NCI-H146 treated with DMSO at 0.1 percent for 48 hours (cell line): ENCODE measurements at regions not wholly inside any gene's neighbourhood (a gene's known extent, or its start where the extent isn't known, plus 50 kb on each side); places are given as distances from the start of the nearest gene placed in this dataset.

Experiments
- DNase-seq: peaks from one replicate; lab custom pipeline; 2025; ENCODE audit not compliant: unreplicated experiment; lab: John Stamatoyannopoulos, UW

DNA sequence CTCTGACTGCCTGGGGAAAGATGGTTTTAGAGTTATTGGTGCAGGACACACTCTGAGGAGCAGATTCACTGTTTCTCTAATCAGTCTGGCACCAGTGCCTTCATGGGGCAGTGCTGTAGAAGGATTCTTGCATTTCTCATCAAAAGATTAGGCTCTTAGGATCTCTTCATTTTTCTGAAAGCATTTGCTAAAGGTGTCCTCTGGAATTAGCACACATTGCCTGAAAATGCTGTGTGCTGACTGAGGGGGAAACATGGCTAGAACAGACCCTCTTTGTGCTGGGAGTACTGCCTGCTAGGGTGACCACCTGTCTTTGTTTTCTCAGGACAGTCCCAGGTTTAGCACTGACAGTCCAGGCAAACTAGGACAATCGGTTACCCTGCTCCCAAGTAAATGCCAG lies 301.0 kb downstream of the PTEN start:
- no peak for DNase-seq

DNA sequence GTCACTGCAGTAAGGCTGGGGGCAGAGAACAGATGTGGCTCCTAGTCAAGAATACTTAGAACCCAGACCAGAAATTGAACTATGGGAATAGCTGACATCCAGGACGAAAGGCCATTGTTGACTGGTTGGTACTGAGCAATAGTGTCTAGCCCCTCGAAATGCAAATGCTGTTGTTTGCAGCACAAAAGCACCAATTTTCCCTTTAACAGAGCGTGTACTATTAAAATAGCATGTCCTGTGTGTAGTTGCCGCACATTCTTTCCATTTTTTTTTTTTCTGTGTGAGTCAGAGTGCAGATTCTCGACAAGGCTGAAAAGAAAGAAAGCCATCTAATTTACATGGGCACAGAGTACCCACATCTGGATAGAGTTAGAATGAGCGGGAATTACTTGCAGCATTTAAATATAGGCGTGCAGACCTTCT lies 302.4 kb downstream of the PTEN start:
- no peak for DNase-seq

DNA sequence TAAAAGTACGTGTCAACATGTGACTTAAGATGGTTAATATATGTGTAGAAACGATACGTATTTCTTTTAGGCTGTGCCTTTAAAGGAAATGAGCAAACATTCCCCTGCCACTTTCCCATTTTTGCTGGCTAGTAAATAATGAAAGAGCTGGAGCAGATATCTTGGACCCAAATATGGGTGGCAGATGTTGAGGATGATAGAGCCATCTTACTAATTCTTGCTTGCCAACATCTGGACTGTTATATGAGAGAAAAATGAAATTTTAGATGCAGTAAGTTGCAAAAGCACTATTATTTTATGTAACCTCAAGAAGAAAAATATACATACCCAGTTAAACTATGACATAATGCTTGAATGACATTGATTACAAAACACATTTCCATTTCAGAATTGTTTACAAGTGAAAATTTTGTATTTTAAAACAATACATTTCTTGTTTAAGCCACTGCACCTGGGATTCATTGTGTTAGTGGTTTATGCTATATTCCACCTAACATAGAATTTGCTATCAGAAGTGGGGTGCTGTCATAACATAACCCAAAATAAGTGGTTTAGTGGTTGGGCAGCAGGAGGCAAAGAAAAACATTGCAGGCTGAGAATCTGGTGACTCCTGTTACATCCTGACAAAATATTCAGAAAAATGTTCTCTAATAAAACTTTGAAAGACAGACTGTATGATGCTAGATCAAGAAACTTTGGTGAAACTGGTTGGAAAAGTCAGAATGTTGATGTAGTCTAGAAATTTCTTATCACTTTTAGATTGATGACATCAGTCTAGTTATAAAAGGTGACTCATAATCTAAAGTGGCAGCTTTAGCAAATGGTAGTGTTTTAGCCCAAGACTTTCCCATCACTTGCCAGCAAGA lies 305.0 kb downstream of the PTEN start:
- DNase-seq = no peak

DNA sequence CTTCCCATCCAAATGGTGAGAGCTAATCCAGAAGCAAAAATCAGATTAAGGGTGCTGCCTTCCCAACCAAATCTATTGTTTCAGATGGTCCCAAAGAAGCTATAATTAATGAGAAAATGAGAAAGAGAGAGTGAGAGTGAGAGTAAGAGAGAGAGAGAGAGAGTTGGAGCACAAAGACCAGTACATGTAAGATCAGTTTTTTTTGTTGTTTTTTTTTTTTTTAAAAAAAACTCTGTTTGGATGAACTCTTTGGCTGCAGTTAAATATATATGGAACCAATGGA lies 305.6 kb downstream of the PTEN start:
- DNase-seq = no peak

DNA sequence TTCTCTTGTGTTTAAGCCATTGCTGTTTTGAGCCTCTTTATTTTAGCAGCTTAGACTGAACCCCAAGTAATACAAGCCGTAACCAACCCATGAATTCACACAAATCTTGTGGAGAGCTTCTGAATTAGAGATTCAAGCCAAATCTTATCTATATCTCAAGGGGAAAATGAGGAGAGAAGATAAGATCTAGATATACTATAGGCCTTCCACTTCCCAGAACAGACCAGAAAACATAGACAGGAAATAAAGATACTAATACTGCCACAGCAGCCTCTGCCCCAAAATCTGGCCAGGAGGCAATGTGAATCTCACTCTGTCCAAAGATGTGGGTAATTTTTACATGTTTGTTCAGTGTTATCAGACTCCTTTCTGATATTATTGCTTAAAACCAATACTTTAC lies 307.2 kb downstream of the PTEN start:
- no peak for DNase-seq

DNA sequence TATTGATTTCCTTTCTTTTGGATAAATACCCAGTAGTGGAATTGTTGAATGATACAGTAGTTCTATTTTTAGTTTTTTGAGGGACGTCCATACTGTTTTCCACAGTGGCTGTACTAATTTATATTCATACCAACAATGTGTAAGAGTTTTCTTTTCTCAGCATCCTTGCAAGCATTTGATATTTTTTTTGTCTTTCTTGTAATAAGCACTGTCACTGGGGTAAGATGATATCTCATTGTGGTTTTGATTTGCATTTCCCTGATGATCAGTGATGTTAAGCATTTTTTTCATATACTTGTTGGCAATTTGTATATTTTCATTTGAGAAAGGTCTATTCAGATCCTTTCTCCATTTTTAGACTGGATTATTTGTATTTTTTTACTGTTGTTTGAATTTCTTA lies 308.7 kb downstream of the PTEN start:
- no peak for DNase-seq

DNA sequence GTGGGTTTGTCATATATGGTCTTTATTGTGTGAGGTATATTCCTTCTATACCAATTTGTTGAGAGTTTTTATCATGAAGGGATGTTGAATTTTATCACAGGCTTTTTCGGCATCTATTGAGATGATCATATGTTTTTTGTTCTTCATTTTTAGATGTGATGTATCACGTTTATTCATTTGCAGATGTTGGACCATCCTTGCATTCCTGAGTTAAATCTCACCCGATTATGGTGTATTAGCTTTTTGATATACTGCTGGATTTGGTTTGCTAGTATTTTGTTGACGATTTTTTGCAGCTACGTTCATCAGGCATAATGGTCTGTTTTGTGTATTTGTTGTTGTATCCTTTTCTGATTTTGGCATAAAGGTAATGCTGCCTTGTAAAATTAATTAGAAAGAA lies 311.0 kb downstream of the PTEN start:
- DNase-seq = no peak

DNA sequence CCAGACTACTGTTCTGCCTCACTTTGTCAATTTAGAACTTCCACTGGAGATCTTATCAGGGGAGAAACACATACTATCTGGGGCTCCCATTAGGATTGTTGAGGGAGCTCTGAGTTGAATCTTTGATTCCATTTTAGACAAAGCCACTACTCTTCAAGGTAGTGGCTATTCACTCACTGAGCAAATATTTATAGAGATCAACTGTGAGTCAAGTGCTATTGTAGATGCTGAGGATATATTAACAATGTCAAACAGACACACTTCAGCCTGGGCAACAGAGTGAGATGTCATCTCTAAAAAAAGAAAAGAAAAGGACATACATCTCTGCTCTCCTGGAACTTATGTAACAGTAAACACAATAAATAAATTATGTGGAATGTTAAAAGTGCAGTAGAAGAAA lies 315.3 kb downstream of the PTEN start:
- peak; percentile 38 for DNase-seq

DNA sequence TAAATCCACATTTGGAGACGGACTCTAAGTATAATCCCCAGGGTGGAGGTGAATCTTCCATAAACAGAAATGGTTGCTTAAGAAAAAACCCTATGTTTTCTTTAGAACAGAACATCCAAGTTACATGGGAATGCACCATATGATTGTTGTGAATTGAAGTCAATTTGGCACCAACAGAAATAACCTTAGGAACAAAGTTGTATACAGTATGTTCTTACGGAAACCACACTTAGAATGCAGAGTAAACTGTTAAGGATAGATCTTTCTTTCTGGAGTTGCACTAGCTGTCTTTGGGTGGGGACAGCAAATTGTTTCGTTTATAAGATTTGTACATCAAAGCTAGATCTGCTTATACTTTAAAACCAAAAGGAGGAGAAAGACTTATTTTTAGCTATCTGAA lies 316.4 kb downstream of the PTEN start:
- DNase-seq = no peak

DNA sequence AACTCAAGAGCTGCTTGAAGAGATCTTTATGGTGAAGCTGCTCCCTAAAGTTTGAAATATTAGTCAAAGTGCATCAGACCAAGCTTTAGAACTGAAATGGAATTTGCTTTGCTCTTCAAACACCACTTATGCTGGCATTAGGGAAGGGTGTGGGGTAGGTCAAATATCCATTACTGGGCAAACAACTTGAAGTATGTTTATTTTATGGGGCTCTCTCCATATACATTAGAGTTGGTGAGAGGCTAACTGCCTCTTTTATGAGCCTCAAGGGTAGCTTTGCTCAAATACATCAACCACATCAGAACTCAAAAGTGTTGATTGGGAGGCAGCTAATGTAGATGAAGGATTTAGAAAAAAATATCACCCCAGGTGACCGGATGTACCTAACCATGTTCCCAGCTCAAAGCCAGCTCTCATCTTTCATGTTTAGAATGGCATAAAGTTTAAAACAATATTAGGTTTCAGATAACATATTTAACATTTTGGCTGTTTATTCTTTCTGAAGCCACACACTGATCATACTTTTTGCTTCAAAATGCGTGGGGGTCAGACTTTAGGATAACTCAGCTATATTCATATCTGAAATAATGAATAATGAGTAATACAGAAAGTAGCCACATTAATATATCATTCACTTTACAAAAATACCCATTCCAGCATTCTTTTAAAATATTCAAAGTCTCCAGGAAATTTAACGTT lies 318.6 kb downstream of the PTEN start:
- no peak for DNase-seq

DNA sequence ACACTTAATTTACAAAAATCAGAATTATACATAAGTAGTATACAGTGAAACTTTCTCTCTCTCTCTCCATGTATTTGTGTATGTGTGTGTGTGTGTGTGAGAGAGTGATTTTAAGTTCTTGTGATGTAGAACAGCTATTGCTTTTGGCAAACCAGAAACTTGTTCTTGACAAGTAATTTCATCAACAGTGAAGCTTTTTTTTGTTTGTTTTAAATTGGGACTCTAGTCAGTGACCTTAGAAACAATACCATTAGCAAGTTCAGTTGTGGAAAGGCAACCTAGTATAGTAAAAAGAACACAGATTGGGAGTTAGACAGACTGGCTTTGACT lies 319.1 kb downstream of the PTEN start:
- no peak for DNase-seq

DNA sequence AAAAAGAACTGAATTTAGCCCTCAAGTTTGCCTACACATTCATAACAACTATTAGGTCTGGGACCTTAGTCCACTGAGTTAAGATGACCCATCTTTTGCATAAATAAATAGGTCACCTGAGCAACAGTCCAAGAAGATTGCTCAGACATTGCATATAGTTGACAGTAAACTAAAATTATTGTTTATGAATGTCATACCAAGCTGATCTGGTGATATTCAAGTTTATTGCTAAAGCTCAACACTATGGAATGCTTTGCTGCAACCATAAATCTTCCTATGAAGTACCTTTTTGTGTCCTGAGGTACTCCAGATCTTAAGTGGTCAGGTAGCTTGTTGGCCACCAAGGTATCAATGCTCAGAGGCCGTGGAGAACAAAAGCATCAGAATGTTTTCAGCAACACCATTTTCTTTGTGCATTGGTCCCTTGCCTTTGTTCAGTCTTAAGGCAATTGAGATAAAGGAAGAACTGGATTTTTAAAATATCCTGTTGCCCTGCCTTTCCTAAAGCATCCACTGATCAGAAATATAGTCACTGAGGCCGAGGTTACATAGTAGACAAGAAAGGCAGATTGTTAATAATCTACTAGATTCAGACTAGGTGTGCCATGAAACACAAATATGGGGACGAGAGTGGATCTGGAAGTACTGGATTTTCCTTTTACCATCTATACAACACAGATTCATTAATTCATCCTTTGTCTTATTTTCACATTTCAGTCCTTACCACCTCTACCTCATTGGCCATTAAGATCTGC lies 321.3 kb downstream of the PTEN start:
- no peak for DNase-seq

DNA sequence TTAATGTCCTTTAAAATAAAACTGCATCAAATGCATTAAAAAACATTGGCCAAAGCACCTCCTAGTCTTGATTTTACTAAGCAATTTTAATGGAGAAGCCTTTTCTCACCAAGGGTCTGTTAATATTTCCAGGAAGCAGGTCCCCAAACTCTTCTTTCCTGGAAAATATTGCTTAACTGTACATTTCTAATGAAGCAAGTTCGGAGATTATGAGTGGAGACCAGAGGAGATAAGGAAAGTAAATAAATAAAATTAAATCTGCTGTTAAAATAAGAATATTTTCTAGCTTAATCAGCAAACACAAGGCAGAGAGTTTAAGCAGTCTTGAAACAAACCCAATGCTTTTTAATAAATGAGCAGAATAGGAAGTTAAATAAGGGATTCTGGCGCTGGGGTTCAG lies 322.4 kb downstream of the PTEN start:
- no peak for DNase-seq

DNA sequence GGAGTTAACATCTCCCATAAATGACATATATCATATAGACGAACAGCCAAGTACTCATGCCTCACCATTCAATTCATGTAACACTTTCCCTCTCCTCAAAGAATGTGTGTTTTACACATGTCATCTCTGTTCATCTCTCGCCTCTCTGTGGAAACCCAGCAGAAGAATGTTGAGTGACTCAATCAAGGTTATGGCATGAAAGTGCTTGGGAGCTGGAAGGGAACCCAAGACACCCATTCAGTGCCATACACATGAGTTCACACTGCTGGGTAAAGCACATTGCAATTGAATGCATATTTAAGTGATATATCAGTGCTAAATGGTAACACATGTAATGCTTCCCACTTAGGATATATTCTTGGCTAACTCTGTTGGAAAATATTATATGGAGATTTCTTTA lies 322.9 kb downstream of the PTEN start:
- DNase-seq = no peak

DNA sequence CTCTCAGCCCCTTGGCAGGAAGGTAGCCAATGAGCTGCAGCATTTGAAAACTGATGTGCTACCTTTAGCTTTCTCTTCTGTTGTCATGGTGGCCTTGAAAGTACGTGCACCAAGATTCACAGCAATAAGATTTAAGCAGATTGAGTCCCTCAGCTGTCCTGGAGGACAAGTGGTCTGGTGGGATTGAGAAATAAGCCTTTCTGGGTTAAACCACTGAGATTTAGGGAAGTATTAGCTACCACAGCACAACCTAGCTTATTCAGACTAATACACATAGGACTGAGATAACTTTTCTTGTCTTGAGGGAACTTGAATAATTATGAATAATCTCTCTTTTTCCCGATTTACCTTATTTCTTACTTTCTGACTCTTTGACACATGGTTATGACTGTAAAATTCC lies 324.0 kb downstream of the PTEN start:
- no peak for DNase-seq

DNA sequence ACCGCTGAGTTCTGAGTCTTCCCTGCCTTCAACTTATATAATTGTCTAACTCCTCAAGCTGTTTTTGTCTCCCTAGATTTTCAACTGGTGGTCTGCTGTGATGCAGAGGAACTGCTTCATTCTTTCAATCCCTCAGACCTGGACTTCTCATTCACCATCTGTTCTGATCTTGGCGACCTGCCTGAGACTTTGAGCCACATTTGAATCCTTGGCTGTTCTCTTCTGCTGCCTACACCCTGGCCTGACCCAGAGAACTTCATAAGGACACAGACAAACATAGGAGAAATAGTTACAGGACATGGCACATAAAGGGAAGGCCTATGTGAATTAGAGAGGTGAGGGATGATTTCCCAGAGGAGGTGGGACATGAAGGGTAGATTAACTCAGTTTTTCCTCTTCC lies 326.7 kb downstream of the PTEN start:
- no peak for DNase-seq

DNA sequence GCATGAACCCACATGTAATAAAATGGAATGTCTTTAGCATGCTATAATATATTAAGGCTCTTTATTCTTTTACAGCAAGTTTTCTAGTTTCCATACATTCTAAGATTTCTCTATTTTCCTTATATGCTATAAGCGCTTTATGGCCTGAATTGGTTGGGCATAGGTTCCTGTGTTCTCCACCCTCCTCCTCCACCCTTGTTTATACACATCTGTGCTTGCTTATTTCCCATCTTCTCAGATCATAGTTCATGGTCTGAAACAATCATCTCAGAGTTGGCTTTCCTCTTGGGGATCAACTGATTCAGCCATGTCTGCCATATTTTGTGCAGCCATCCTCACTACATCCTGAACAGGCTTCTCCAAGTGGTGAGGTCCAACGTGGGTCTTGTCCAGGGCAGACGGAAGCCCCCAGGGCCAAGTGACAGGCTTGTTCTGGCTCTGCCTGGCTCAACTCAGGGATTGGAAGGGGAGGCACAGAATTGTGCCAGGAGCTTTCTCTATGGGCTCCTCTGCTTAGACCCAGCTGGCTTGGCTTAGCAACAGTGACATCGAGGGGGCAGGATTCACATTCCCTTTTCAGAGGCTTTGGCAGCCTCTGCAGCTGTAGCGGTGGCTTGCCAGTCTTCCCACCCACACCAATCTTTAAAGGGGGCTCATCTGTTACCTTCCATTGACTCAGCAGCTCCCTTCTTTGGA lies 327.3 kb downstream of the PTEN start:
- DNase-seq = no peak

DNA sequence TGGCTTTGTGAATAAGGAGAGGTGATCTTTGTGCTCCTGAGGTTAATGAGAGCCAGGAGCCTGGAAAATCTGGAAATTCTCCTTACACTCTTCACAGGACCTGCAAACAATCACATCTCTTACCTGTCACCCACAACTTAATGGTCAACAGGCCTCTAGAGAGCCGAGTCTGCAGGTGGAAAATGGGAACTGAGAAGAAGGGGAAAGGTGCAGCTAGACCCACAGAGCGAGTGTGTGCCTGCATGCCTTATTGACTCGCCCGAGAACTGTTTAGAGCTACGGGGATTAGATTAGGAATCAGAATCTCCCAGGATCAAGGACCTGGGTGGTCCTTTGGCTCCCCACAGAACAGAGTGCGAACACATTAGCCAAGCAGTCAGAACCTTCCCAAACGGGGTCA lies 329.6 kb downstream of the PTEN start:
- DNase-seq = no peak

DNA sequence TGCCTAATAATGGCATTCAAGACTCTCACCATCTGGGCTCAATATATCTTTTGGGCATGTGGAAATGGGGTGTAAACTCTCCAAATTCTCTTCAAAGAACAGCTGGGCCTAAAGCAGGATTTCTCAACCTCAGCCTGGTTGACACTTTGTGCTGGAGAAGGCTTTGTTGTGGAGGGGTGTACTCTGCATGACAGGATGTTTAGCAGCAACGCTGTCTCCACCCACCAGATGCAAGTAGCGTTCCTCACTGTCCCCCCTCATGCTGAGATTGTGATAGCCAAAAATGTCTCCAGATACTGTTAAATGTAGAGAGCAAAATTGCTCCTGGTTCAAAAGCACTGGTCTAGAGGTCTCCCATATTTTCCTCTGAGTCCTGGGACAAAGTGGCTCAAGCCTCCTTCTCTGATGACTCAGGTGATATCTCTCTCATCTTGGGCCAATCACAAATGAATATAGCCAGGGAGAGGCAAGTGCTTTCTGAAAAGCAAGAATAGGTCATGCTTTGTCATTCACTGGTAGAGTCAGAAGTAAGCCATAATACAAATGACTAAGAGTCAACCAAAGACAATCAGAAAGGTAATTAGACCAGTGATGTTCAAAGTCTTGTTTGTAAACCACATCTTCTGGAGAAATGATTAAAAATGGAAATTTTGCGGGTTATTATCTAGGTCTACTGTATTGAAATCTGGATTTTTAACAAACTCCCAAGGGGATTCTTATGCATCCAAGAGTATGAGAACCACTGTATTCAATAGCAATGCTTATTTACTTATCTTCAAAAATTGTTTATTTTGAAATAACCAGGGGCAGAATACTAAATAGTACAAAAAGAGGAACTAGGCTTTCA lies 330.8 kb downstream of the PTEN start:
- DNase-seq = no peak

DNA sequence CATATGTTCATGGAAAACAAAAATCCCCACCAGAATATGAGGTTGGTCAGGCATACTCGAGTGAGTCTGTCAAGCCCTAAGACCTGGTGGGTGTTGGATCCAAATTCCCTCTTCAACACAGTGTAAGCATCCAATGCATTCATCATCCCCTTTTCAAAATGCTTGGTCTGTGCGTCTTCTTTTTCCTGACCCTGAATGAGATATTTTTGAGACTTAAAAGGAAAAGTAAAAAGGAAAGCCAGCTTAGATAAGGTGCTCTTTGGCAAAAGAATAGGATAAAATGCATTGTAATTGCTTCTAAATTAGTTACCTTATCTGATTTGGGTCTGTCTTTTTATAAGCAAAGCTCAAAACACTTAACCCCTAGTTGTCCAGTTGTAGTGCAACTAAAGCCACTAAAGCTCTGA lies 331.5 kb downstream of the PTEN start:
- DNase-seq = no peak

DNA sequence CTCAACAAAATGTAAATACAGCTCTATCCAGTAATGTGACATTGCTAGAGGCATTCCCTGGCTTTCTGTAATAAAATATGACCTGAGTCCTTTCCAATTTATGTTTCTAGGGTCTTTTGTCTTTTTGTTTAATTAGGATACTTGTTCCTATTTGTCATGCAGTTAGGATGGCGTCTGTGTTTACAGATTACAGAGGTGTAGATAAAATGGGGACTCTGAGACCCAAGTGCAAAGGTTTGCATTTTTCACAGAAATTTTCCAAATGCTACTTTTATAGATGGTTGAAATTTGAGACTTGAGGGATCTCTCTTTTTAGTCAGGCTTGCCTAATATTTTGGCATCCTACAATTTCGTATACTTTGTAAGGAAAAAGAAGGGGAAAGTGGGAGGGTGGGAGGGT lies 332.4 kb downstream of the PTEN start:
- peak; percentile 96 for DNase-seq
